Stimulated activated CD4-positive, alpha-beta T cell treated with anti-CD3 and anti-CD28 coated beads, Interleukin-2, amount 100 ng/mL, for 4 hours (primary cell): ENCODE measurements at regions not wholly inside any gene's neighbourhood (a gene's known extent, or its start where the extent isn't known, plus 50 kb on each side); places are given as distances from the start of the nearest gene placed in this dataset.
"Not testable (repeated sequence)": the region's sequence is repeated elsewhere in the genome, so short reads cannot be mapped to it uniquely, and the experiment has no call there.

ENCODE experiments used
- DNase-seq: peaks from one replicate; pipeline ENCODE4 v3.0.0-alpha.2; 2020; ENCODE audit warnings: low read depth

DNA sequence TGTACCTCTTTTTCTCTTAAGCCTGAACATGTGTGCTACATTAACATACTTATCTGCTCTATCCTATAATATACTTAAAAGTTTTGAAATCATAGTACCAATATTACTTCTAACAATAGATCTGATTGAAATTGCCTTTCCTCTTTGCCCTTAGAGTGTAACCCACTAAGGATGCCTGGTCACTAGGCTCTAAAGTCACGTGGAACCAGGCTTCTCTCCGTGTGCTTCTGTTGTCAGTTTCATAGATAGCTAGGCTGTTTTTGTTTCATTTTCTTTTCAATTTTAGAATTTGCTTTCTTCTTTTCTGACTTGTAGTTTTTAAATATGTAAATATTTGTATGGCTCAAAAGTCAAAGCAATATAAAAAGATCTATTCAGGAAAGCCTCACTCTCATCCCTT, 100.5 kb upstream of the PZP start:
- DNase-seq: not testable (repeated sequence)

DNA sequence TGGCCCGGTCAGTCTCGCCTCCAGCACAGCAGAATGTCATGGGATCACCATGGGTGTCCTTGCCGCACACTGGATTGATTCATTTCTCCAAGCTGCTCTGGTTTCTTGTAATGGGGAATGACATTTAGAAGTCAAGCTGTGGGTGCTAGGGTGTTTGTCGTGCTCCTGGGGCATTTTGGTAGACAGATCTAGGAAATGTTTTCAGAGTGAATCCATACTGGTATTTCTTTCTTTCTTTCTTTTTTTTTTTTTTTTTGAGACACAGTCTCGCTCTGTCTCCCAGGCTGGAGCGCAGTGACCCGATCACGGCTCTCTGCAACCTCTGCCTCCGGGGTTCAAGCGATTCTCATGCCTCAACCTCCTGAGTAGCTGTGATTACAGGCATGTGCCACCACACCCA, 100.0 kb upstream of the PZP start:
- DNase-seq: not testable (repeated sequence)

DNA sequence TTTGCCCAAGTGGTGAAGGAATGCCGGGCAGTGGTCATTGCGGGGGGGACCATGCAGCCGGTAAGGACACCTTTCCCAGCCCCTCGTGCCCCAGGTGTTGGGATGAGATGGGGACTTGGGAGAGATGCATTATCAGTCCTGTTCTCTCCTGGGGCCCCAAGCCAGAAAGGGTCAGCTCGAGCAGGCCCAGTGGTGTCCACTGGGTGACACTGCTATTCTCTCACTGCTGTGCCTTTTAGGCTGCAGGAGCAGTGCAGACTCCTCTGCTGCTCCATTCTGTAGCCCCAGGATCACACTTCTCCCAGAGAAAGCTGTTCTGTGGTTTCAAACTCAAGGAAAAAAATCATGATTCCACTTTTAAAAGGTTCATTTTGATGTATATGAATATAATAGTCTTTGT, 99.1 kb upstream of the PZP start:
- DNase-seq: not testable (repeated sequence)

DNA sequence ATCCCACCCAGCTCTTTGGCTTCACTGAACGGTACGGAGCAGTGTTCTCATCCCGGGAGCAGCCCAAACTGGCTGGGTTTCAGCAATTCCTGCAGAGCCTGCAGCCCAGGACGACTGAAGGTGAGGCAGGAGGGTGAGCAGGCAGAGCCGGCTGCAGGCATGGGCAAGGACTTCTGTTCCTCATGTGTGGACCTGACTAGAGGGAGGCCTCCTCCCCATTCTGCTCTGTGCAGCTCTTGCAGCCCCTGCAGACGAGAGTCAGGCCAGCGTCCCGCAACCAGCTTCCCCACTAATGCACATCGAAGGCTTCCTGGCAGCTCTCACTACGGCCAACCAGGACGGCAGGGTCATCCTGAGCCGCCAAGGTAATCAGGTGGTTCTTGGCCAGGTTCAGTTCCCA, 97.8 kb upstream of the PZP start:
- not testable (repeated sequence) for DNase-seq

DNA sequence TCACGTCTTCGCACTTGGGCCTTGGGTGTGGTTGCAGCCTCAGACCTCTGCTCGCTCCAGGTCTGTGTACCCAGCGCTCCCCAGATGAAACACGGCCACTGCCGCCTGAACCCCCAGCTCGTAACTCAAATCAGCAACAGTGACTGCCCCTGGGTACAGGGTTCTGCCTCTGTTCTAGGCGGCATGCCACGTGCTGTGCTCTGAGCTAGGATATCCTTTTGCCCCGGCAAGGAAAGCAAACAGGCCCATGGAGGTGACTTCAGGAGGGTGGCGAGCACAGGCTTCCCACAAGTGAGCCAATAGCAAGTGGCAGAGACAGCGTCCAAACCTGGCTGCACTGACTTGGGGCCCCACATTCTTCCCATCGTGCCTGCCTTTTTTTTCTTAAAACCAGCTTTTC, 96.3 kb upstream of the PZP start:
- not testable (repeated sequence) for DNase-seq

DNA sequence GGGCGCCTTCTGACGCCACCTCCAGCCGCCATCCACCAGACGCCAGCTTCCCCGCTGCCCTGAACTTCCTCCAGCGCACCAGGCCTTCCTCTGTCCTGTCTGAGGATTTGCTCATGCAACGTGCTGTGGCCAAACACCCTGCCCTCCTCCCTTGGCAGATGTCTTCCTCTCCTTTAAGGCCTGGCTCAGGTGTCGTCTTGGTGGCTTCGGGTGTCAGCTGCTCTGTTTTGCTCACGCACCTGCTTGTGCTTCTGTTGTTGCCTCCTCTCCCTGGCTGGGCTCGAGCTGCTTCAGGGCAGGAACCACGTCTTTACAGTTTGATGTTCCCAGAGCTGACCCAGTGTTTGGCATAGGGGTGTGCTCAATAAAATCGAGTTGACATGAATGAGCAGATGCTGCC, 87.7 kb upstream of the PZP start:
- not testable (repeated sequence) for DNase-seq

DNA sequence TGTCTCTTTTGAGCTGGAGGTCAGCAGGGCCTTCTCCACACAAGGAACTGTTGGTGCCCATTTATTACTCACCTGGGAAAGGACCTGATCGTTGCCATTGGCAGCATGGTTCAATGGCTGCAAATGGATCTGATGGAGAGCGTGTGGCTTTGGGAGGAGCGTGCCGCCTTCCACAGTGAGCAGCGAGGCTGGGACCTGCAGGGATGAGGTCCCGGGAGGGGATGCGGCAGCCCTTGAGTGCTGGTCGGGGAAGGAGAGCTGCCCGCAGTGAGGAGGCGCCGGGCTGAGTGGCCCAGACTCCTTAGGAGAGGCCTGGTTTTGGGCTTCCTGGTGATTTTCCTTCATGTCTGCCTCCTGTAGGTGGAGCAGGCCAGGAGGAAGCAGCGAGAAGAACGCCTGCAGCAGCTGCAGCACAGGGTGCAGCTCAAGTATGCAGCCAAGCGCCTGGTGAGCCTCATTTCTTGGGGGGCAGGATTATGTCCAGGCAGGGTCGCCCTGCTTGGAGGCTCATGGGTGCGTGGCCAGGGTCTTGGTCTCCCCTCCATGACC, 86.0 kb upstream of the PZP start:
- not testable (repeated sequence) for DNase-seq

DNA sequence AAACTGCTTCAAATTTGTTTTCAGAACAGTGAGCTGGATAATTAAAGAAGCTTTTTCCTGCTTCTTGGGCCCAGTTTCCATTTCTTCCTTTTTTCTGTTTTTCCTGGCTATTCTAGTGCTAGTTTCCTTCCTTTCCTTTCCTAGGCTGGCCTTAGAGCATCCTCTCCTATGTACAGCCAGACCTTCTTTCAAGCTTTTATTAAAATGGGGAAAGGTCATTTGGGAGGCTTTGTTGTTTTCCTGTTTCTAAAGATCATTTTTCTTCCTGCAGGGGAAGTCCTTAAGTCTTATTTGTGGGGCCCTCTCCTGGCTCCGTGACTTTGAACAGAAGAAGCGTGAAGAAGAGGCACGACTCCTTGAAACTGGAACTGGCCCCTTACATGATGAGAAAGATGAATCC, 85.2 kb upstream of the PZP start:
- not testable (repeated sequence) for DNase-seq

DNA sequence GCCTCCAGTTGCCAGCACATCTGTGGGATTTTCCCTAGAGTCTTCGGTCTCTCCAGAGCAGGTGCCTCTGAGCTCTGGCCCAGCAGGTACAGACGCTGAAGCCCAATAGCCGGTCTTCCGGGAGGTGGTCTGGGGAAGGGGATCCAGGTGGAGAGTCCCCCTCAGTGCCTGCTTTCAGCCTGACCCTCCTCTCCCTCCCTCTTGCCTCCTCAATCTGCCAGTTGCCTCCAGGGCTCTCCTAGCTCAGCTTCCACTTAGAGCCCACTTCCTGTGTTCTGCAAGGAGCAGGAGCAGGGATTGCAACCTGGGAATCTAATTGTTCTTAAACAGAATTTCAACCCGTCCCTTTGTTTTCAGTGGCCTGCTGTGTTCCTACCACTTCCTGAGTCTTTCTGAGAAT, 81.8 kb upstream of the PZP start:
- DNase-seq: not testable (repeated sequence)

DNA sequence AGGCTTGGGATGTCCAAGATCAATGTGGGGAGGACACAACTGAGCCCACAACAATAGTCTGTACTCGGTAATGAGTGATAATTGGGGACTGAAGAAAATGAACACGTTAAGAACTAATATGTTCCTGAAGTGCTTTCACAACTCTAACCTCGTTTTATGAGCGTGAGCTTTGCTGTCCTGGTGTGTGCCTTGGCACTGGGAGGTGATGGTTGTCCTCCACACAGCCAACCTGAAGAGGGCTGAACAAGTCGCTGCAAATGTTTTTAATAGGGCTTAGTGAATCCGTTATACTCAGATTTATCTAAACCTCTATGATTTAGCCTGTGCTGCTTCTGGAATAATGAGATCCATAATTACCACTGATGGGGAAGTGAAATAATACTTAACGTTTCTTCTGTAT, 76.5 kb upstream of the PZP start:
- DNase-seq: not testable (repeated sequence)

DNA sequence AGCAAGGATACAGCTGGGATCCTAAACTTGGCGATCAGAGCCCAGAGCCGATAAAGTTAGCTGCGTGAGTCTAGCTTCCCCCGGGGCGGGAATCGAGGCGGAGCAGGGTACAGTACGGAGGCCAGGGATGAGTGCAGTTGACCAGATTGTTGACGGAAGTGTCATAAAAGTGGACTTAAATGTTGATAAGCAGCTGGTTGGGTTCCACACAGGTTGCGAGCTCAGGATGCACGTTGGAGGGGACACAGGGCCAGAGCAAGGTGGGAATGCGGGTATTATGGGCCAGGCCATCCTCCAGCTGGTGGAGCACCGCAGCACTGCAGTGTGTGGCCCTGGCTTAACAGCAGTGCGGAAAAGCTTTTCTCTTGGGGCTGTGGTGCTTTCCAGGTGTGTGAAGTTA, 76.0 kb upstream of the PZP start:
- DNase-seq: not testable (repeated sequence)

DNA sequence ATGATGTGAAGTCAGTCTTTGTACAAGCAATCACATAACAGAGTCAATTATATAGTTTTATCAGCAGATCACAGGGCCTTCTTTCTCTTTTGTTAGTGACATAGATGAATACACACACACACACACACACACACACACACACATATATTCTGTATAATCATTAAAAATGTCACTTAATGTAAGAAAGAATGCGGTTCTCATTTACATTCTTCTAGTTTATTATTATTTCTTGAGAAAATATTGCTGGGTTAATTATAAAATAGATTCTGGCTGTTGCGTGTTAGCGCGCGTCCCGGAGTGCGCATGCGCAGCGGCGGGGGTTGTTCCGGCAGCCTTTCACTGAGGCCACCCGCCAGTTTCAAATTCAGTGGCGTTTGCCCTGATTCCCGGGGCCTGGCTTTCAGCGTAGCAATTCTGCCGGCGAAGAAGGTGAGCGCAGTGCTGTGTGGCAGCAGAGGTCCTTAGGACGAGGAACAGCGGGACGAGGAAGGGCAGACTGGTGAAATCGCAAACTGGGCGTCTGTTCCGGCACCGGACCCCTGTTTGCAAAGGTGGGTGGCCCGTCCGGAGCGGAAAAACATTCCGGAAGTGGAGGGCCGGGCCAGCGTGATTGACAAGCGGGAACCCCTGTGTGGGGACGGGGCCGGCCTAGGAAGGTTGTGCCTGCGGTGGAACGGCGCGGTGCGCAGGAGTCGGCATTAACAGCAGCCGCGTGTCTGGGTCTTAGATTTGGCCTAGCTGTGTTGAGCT, 75.3 kb upstream of the PZP start:
- DNase-seq: peak; percentile 62

DNA sequence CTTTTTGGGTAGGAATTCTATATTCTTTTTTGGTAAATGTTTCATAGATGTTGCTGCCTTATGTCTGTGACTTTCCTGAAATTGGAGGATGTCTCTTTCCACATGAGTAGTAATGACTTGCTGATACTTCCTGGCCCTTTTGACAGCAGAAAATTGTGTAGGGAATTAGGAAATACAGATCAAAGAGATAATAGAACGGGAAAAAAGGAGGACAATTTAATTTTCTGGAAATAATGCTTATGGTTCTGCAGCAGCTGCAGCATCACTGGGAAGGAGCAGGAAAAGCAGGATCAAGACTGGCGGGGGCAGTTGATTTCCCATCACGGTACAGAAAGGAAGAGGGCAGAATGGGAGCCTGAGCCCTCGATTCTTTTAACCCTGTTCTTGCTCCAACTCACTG, 68.8 kb upstream of the PZP start:
- DNase-seq: no peak

DNA sequence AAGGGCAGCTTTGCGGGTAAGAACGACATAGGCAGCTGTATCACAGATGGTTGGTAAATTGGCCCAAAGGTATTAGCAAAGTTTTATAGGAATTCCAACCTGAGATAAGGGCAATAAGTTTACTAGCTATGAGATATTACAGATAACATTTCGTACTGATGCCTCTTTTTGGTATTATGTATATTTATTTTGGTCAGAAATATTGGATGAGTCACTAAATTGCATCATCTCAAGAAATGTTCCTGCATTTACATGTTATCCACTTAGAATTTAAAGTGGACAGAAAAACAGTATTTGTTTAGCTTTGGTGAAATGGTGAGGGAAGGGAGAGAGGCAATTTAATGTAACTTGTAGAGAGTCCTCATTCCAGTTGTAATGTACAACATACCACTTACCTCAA, 65.1 kb upstream of the PZP start:
- DNase-seq: no peak

DNA sequence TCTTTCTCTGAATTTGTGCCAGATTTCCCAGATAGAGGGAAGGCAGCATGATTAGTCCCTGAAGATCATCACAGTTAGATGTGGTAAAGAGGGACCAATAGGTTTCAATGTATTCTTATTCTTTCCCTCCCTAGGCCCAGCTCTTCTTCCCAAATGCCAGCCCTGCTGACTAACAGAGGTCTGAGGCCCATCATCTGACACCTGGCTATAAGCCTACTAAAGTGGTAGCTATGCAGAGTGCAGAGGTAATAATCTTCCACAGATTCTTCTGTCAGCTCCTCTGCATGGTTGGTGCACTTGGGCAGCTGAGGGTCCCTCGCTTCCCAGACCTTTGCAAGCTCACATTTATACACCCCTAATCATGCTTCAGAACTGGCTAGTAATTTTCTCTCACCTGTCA, 63.7 kb upstream of the PZP start:
- DNase-seq: no peak

DNA sequence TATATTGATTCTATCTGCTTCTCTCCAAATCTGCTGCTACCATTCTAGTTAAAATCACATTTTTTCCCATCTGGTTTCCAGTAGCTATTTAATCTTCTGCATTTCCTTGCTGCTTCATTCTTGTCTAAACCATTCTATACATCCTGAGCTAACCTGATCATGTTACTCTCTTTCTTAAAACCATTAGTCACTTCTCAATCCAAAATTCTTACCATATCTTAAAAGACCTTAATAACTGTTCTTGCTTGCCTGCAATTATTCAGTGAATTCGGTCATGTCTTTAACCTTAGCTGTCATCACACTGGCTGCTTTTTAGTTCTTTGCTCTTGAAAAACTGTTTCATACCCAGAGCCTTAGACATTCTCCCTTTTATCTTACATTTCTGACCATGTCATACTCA, 56.4 kb upstream of the PZP start:
- no peak for DNase-seq

DNA sequence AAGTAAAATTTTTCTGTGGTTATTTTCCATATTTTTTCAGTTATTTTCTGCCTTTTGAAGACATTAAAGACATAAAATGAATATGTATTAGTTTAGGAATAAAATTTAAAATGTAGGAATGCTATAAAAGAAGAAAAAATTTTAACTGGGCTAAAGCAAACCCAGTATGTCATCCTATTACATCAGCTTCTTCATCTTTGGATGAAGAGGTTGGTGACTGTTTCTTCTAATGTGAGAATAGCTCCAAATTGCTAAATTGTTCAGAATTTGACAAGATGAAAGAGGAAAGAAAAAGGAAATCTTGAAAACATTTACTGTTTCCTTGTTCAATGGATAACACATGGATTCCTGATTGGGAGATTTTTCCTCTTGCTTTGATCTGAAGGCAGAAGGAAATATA, 52.7 kb upstream of the PZP start:
- no peak for DNase-seq

DNA sequence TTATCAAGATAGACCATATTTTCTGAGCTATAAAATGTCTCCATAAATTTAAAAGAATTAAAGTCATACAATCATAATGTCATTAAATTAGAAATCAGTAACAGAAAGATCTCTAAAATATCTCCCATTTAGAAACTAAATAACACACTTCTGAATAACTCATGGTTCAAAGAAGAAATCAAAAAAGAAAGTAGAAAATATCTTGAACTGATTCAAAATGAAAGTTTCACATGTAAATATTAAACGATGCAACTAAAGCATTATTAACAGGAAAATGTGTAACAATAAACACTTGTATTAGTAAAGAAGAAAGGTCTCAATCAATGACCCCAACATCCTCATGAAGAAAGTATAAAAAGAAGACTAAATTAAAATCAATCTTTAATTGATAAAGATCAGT, 50.5 kb upstream of the PZP start:
- no peak for DNase-seq
